ENCODE measurements at regions not wholly inside any gene's neighbourhood (a gene's known extent, or its start where the extent isn't known, plus 50 kb on each side); places are given as distances from the start of the nearest gene placed in this dataset.

DNA sequence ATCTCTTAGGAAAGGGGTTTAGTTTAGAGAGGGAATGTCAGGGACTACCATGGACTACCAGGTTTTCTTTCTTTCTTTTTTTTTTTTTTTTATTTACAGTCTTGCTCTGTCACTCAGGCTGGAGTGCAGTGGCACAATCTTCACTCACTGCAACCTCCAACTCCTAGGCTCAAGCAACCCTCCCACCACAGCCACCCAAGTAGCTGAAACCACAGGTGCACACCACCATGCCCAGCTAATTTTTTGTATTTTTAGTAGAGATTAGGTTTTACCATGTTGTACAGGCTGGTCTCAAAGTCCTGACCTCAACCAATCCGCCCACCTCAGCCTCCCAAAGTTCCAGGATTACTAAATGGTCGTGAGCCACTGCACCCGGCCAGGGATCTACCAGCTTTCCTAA is 572.7 kb downstream of the CAAP1 start:
- DNase-seq (ENCODE audit: insufficient read length, low spot score): no peak
- FAIRE-seq: no peak
- TF ChIP-seq, protein P1, sequence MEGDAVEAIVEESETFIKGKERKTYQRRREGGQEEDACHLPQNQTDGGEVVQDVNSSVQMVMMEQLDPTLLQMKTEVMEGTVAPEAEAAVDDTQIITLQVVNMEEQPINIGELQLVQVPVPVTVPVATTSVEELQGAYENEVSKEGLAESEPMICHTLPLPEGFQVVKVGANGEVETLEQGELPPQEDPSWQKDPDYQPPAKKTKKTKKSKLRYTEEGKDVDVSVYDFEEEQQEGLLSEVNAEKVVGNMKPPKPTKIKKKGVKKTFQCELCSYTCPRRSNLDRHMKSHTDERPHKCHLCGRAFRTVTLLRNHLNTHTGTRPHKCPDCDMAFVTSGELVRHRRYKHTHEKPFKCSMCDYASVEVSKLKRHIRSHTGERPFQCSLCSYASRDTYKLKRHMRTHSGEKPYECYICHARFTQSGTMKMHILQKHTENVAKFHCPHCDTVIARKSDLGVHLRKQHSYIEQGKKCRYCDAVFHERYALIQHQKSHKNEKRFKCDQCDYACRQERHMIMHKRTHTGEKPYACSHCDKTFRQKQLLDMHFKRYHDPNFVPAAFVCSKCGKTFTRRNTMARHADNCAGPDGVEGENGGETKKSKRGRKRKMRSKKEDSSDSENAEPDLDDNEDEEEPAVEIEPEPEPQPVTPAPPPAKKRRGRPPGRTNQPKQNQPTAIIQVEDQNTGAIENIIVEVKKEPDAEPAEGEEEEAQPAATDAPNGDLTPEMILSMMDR (IDR thresholded peaks at IDR 0.05; ENCODE audit: insufficient read depth, missing control alignments): no peak

DNA sequence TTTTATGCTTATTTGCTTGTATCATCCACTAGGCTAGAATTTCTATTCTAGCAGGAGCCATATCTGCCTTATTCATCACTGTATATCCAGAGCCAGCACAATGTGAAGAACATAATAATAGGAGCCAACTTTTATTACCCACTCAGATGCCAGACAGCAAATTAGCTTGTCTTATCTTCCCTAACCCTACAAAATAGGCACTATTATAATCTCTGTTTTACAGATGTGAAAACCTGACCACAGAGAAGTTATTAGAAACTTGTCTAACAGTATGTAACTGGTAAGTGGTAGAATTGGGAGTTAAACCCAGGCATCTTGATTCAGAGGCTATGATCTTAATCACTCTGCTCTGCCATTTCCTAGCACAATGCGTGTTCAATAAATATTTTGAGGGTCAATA is 579.5 kb downstream of the CAAP1 start:
- FAIRE-seq: no peak
- no peak for DNase-seq (ENCODE audit: insufficient read length, low spot score)
- TF ChIP-seq, protein P1 (IDR thresholded peaks at IDR 0.05; ENCODE audit: insufficient read depth, missing control alignments): no peak

GRCh38 chr9:26311463-26311995 is 581.1 kb downstream of the CAAP1 start:
- no peak for FAIRE-seq
- TF ChIP-seq, protein P1 (IDR thresholded peaks at IDR 0.05; ENCODE audit: insufficient read depth, missing control alignments): no peak
- no peak for DNase-seq (ENCODE audit: insufficient read length, low spot score)

- DNase-seq (ENCODE audit: insufficient read length, low spot score) (no peak), FAIRE-seq (no peak)
- TF ChIP-seq, protein P1 (IDR thresholded peaks at IDR 0.05; ENCODE audit: insufficient read depth, missing control alignments): no peak
Observed at GRCh38 chr9:26310294-26310693, 582.3 kb downstream of the CAAP1 start.

GRCh38 chr9:26308328-26308727 is 584.3 kb downstream of the CAAP1 start:
- TF ChIP-seq, protein P1 (IDR thresholded peaks at IDR 0.05; ENCODE audit: insufficient read depth, missing control alignments): no peak
- DNase-seq (ENCODE audit: insufficient read length, low spot score): no peak

GRCh38 chr9:26301659-26302058 is 590.9 kb downstream of the CAAP1 start:
- no peak for FAIRE-seq
- TF ChIP-seq, protein P1 (IDR thresholded peaks at IDR 0.05; ENCODE audit: insufficient read depth, missing control alignments): no peak
- no peak for DNase-seq (ENCODE audit: insufficient read length, low spot score)

More at GRCh38 chr9:26308328-26308727, 584.3 kb downstream of the CAAP1 start:
- no peak for FAIRE-seq

DNA sequence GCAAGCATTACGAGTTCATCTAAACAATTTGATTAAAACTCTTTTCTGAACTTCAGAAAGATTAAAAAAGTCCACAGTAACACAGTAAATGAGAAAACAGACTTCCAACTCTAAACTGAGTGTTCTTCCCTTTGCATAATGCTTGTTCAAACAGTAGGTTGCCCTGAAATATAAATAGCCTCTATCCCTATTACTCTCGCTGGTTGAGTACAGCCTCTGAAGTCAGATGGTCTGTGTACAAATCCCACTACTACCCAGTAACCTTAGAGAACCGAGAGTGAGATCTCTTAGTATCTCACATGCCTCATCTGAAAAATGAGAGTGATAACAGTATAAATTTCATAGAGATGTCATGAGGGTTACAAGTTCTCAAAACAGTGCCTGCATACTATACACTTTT is 591.6 kb downstream of the CAAP1 start:
- DNase-seq (ENCODE audit: insufficient read length, low spot score) (no peak), FAIRE-seq (no peak)
- TF ChIP-seq, protein P1 (IDR thresholded peaks at IDR 0.05; ENCODE audit: insufficient read depth, missing control alignments): no peak

Measured in D721Med (cell line).